NOMO-1 (cell line): ENCODE measurements at regions not wholly inside any gene's neighbourhood (a gene's known extent, or its start where the extent isn't known, plus 50 kb on each side); places are given as distances from the start of the nearest gene placed in this dataset.
A peak's percentile ranks its signal among the peaks of the same experiment; 100 is the strongest.

ENCODE experiments used
- DNase-seq, 2 experiments: peaks; one replicate each; lab custom pipeline; 2025; ENCODE audit not compliant: unreplicated experiment in 2 of 2; lab: John Stamatoyannopoulos, UW

DNA sequence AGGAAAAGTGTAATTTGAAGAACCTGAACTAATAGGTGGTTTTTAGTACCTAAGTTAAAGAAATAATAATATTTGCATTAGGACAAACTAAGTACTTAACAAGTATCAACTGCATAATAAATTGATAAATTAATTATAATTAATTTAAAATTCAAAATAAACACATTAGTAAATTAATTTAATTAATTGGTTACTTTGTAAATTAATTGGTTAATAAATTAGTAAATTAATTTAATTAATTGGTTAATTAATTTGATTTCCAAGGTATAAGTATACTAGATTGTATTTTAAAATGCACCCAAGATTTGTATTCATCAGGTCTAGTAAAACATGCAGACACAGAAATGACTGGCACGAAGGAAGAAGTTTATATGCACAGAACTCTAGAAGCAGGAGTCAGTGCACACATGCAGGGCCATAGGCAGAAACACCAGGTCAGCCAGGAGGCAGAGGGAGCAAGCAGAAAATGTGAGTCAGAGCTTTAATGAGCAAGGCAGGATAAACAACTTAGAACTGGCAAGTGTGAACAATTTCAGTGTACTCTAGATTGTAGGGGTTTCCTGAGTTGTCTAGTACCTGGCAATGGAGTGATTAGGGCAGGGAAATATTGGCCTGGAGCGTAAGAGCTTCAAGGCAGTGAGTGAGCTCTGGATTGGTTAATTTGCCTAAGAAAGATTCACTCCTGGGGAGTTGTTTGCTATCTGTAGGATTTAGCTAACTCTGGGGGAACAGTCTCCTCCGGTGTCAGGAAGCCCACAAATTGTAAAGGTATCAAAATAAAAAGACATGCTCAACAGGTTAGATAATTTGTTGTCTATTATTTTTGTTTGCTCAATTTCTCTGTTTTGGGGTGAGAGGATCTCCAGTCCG is 665.7 kb downstream of the MRPL39 start:
- no peak for DNase-seq

DNA sequence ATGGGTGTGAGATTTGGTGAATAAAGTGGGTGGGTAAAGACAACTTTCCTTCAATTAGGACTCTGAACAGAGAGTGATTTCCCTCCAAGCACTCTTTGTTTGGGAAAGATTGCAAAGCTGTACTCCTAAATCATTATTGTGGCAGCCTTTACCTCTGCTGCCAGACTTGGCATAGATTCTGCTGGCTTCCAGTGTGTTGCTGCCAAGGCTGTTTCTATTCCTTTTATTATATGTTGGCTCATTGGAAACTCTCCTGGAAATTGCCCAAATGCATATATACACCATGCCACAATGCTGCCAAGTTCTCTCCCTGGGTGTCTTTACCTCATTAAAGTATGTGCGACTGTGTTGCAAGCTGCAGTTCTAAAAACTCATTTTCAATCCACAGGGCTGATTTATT is 668.0 kb downstream of the MRPL39 start:
- DNase-seq: no peak

- DNase-seq: no peak
Measured at GRCh38 chr21:24938573-24938972, 668.7 kb downstream of the MRPL39 start.

DNA sequence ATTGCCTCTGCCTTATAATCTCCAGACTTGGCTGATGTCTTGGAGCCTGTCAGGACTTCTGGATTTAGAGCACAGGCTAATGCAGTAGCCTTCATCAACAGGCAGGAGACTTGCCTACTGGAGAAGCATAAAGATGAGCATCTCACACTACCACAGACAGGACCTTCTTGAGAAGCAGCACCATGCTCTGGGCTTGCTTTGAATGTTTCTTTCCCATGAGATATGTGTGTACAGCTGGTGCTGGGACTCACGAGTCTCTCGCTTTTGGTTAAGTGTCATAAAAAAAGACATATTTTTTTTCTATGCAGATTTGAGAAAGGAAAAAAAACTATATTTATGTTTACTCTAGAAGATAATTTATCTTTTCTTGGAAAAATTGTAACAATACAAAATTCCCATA is 671.3 kb downstream of the MRPL39 start:
- no peak for DNase-seq

DNA sequence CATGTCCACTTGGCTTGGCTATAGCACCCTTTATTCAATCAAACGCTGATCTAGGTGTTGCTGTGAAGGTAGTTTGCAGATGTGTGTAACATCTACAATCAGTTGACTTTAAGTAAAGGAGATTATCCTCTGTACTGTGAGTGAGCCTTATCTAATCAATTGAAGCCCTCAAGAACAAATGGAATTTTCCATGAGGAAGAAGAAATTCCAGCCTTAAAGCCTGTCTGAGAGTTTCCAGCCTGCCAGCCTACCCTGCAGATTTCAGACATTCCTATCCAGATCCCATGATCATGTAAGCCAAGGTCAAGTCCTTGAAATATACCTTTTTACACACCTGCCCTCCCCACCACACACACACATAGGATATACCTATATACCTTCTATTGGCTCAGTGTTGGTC is 696.7 kb downstream of the MRPL39 start:
- DNase-seq: no peak

DNA sequence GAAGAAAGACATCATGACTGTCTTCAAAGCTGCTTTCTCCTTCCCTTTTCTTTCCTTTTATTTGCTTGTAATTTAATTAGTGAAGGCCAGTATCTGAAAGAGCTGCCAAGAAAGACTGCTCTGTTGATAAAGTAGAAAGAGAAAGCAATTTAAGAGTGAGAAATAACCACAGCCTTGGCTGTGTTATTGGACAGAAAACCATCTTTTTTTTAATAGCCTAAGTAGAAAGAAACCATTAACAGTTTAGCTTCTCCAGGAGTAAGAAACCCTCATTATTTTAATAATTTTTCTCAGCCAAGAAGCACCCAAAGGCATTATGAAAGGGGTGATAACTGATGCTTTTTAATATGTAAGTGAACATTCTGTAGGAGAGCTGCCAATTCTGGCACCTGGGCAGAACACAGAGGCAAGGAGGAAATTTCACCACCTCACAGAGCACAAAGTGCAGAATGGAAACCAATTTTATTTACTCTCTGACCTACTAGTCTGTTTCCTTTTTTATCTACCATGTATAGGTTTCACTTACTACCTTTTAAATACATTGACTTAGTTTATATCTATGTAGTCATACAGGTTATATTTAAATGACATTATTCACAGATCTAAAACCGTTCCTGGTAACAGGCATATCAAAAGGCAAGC is 703.2 kb downstream of the MRPL39 start:
- DNase-seq: no peak

- no peak for DNase-seq
Measured at GRCh38 chr21:24899138-24899537, 708.1 kb downstream of the MRPL39 start.

DNA sequence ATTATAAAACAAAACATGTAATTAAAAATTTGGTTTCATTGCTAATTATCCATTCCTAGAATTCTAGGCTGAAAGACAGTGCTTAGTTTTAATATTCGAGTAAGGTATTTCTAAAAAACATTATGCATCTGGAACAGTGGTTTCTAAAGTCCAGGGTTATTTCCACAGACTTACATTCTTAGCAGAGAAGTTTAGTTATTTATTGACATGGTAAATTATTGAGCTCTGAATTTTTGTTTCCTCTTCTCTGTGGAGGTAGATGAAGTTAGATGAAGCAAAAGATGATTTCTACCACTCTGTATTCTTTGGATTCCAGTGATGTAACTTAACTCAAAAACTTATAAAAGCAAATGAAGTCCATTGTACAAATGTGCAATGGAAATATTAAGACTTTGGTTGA is 709.4 kb downstream of the MRPL39 start:
- DNase-seq: no peak

GRCh38 chr21:24896735-24897124 is 710.6 kb downstream of the MRPL39 start:
- DNase-seq: no peak

DNA sequence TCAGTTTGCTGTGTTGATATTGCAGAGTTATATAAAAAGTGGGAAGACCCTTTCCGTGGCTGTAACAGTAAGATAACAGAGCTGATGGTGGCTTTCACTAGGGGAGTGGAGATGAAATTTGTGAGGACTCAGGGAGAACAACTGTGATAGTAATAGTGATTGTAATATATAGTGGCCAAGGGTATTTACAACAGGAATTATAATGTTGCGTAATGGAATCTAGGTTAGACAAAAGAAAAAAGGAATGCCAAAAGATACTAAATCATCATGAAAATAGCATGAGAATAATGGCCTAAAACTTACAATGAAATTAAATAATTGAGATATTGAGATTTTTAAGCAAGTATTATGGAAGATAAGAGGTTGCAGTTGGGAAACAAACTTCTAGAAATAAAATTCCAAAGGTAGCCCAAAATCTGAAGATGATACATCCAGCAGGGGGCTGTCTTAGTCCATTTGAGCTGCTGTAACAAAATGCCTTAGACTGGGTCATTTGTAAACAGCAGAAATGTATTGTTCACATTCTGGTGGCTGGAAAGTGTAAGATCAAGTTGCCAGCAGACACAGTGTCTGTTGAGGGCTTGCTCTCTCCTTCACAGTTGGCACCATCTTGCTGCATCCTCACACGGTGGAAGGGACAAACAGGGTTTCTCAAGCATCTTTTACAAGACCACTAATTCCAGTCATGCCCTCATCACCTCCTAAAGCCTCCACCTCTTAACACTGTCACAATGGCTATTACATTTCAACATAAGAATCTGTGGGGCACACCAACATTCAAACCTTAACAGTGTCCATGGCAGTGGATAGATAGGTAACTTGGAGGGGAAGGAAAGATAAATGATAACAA is 711.2 kb downstream of the MRPL39 start:
- peak; percentile 6 to 31 for DNase-seq

DNA sequence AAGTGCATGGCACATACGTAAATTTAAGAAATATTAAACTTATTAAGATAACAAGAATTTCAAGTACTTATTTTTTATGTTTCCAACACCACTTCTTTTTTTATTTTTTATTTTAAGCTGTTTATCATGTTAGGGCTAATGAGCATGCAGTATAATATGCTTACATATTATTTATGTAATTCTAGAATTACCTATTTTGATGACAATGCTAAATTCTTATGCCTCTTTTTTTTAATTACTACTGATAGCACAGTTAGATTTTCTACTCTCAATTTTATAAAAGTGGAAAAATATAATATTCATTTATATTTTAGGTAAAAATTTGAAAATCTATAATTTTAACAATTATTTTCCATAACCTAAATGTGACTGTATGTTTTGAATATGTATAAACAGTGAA is 713.0 kb downstream of the MRPL39 start:
- no peak for DNase-seq

DNA sequence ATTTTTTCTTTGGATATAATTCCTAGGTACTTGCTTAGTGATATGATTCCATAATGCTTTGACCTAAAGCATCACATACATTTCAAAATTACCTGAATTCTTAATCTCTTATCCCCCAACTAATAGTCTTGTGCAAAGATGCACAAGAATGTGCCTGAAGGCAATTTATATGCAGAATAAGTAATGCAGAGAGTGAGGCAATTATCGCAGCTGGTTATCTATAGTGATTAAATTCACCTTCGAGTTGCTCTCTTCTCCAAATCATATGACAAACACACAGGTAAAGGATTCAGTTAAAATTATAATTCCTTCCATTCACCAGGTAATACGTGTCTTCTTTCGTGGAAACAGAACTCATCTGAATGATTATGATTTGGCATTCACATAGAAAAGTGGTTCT is 717.3 kb downstream of the MRPL39 start:
- no peak for DNase-seq

- no peak for DNase-seq
Measured at GRCh38 chr21:24881506-24881905, 725.8 kb downstream of the MRPL39 start.

DNA sequence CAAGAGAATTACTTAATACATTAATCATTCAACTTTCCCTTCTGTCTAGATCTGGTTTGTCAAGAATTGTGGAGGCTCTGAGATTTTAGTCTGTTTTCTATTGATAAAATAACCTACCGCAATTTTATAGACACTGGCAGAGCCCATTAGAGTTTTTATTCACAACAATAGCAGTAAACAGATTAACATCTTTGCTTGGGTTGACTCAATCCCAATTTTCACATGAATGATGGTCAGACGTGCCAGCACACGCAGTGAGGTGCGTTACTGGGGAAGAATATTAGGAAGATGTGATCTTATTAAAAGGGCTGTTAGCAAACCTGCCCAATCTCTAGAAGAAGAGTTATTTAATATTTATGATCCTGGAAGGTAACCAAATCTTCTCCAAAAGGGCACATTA is 736.6 kb downstream of the MRPL39 start:
- no peak for DNase-seq

GRCh38 chr21:24869862-24870261 is 737.4 kb downstream of the MRPL39 start:
- no peak for DNase-seq

GRCh38 chr21:24868117-24868516 is 739.2 kb downstream of the MRPL39 start:
- no peak for DNase-seq

DNA sequence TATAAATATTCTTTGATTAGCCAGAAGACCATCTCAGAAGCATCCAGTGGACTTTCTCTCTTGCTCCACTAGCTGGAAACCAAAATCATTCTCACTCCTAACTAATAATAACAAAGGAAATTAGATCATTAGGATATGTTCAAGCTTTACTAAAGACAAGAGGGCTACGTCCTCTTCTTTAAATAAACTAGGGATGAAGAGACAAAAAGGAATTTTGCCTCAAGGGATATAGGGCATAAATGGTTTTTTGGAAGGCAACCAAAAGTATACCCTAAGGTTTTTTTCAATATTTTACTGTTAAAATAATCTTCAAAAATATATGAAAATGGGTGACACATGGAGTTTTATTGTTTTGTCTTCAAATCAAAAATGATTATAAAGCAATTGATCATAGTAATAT is 745.8 kb downstream of the MRPL39 start:
- no peak for DNase-seq

- no peak for DNase-seq
Measured at GRCh38 chr21:24856326-24856725, 751.0 kb downstream of the MRPL39 start.

- DNase-seq: no peak
Measured at GRCh38 chr21:24852610-24853195, 754.6 kb downstream of the MRPL39 start.

DNA sequence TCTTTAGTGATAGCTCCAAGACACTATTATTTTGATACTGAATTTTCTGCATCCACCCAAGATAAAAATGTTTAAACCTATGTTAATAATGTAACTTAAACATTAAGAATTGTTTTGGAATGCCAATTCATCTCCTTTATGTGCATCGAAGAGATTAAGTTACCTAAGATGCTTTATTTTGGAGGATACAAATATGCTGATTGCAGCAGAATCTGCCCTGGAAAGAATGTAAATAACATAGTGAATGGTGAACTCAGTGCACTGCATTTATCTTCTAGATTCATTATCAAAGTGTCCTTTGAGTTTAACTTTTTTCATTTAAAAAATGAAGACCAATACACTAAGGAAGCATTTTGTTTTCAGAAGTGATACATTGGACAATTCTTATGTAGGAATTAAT is 757.2 kb downstream of the MRPL39 start:
- DNase-seq: no peak

DNA sequence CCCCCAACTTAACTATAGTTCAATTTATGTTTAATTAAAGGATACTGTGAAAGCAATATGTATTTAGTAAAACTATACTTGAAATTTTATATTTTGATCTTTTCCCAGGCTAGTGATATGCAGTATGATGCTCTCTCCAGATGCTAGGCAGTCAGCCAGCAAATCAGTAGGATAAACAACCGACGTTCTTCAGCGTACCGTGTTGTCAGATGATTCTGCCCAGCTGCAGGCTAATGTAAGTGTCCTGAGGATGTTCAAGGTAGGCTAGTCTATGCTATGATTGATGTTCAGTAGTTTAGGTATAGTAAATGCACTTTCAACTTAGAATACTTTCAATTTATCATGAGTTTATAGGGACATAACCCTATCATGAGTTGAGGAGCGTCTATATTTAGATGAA is 762.6 kb downstream of the MRPL39 start:
- DNase-seq: no peak
